UCSD-AML1 (cell line): ENCODE measurements at regions not wholly inside any gene's neighbourhood (a gene's known extent, or its start where the extent isn't known, plus 50 kb on each side); places are given as distances from the start of the nearest gene placed in this dataset.
A peak's percentile ranks its signal among the peaks of the same experiment; 100 is the strongest.

Source experiments
- DNase-seq: peaks from one replicate; lab custom pipeline; 2025; ENCODE audit not compliant: unreplicated experiment; lab: John Stamatoyannopoulos, UW

DNA sequence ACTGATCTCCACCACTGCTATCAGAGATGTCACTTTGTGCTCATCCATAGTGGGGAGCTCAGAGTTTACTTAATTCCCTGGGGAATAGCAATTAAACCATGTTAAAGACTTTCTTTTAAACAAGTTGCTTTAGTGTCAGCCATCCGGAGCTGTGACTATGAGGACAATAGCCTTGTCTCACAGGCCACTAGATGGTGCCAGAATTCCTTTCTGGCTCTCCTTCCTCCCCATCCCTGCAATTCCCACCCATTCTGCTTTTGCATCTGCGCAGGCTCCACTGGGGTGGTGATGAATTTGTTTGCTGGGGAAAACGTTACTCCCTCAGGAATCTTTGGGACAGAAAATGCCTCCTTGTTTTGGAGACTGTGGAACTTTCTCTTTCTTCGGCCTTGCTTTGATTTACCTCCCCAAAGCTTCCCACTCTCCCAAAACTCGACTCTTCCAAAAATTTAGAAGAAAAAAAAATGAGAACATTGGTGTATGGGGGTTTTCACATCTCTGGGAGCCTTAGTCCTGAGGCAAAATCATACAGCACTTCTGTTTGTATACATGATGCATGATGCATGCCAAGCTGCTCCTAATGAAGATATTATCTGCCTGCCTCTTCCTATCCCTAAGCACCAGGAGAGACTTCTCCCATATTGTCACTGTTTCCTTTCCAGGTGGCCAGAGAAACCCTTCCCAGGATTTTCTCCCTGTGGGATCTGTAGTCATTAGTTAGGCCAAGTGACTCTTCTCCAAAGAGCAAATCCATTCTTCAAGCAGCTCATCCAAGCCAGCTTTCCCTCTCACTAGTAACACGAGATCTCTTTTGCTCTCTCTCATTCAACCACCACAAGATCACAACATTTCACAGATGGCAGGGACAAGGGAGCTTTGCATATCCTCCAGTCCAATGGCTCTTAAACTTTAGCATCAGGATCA, 466.1 kb downstream of the TLR4 start:
- peak; percentile 9 for DNase-seq

GRCh38 chr9:118177241-118177640, 473.0 kb downstream of the TLR4 start:
- DNase-seq: no peak

DNA sequence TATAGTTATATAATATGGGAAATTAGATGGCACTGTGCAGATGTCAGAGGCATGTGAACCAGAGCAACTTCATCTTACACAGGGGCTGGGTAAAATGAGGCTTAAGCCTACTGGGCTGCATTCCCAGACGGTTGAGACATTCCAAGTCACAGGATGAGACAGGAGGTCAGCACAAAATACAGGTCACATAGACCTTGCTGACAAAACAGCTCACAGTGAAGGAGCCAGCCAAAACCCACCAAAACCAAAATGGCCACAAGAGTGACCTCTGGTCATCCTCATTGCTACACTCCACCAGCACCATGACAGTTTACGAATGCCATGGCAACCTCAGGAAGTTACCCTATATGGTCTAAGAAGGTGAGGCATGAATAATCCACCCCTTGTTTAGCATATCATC, 479.4 kb downstream of the TLR4 start:
- no peak for DNase-seq

DNA sequence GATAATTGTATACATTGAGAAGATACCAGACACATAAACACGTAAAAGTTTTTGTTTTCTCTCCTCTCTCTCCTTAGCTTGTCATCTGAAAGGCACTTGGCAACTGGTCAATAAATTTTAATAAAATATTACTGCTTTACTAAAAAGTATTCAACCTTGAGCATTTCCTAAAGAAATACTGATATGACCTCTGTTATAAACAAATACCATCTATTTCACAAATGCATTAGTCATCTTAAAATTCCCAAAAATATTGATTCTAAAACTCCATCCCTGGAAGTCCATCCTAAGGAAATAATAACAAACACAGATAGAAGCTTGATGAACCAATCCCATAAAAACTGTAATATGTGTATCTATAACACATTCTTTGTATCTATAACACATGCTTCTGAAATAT, 483.2 kb downstream of the TLR4 start:
- no peak for DNase-seq

DNA sequence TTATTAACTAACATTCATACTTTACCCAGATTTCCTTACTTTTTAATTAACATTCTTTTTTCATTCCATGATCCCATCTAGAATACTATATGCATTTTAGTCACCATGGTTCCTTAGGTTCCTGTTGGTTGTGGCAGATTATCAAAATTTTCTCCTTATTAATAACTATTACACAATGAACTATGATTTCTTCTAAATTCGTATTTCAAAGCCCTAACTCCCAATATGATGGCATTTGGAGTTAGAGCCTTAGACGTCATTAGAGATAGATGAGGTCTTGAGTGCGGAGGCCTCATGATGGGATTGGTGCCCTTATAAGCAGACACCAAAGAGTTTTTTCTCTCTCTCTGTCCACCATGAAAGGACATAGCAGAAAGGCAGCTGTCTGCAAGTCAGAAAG, 485.4 kb downstream of the TLR4 start:
- no peak for DNase-seq

DNA sequence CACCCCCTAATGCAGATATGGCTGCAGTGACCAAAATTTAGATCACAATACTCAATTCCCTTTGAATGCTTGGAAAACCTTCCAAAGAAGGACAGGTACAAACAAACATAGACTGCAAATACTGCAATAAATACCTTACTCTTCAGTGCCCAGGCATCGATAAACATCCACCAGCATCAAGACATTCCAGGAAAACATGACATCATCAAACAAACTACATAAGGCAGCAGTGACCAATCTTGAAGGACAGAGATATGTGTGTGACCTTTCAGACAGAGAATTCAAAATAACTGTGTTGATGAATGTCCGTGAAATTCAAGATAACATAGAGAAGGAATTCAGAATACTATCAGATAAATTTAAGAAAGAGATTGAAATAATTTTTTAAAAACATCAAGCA, 488.6 kb downstream of the TLR4 start:
- DNase-seq: no peak

DNA sequence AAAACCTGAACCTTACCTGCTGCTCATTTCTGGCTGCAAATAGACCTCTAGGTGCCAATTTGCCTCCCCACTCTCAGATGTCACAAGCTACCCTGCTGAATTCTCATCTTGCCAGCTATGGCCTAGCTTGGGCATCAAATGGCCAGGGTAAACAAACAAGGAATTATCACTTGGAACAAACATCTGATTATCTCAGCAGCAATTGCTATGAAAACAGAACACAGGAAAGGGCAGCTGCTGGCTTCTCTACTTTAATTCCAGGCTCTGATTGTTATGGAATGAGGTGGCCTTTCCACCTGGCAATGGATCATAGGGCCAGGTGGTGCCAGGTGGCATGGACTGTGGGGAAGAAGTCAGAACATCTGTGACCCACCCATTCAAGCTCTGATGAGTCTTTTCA, 505.1 kb downstream of the TLR4 start:
- no peak for DNase-seq

DNA sequence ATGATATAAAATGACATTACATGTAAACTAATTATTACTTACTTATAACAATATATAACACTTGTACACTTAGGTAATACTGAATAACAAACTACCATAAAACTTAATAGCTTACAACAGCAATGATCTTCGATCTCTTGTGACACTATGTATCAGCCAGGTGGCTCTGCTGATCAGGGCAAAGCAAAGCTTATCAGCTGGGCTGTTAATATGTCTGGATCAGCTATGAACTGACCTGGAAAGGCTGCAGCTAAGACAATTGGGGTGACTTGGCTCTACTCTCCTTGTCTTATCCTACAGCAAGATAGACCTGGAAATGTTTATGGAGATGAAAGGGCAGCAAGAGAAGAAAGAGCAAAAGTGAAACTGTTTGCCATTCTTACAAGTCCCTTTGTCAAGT, 511.3 kb downstream of the TLR4 start:
- DNase-seq: no peak

- no peak for DNase-seq
These were observed 518.2 kb downstream of the TLR4 start for GRCh38 chr9:118222375-118222774.

DNA sequence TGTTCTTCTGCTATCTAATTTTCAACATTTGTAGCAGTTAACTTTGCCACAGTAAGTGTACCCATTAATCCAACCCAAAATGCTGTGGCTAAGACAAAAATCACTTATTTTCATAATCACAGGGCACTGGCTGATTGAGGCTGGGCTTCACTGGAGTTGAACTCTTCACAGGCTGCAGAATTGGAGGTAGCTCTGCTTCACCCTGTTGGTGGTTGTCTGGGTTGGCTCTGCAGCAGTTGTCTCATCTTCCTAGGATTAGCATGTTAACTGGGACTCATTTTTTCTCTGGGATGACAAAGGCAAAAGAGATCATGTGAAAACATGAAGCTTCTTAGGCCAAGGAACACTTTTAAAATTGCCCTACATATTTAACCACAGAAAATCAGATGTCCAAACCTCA, 518.9 kb downstream of the TLR4 start:
- DNase-seq: no peak

DNA sequence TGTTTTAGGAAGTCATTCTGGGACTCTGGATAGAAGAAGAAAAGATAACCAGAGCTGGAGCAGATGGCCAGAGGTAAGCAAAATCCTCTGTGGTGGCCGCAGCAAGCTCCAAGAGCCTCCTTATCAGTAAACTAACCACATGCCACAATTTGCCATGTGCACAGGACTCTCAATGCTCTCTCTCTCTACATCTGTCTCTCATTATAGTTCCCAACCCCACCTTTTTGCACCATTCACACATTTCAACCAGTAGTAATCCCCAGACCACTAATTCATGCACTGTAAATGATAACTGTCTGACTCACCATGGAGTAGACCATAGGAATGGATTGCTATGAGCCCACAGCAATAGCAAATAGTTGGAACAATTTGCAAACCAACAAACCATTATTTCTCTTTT, 526.1 kb downstream of the TLR4 start:
- no peak for DNase-seq

GRCh38 chr9:118236625-118237024, 532.4 kb downstream of the TLR4 start:
- no peak for DNase-seq

- no peak for DNase-seq
These were observed 533.9 kb downstream of the TLR4 start for GRCh38 chr9:118238139-118238538.

DNA sequence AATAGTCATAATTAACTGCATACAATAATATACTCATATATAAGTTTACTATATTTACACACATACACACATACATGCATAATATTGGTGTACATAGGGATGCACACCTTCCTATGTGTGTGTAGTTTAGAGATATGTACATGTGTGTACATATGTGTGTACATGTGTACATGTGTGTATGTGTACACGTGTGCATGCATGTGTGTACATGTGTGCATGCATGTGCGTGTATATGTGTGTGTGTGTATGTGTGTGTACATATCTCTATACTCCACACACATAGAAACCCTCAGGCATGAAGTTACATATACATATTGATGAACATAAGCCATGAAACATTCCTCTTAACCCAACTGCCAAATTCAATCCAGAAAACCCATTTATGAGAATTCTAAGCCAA, 547.8 kb downstream of the TLR4 start:
- DNase-seq: no peak

DNA sequence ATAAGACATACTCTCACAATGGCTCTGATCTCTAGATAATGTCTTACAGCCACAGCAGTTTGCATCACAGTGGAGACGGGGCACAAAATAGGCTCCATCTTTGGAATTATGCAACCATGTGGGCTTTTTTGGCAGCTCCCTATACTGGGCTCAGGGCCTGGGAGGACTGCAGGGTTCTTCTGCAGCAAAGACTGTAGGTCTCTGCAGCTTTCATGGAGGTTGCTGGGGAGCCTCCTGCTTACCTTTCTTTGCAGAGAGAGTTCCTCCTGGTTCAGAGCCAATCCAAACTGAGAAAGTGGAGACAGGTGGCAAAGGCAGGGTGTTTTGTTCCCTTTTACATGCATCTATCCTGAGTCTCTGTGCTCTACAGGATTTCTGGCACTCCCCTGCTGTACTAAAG, 558.0 kb downstream of the TLR4 start:
- no peak for DNase-seq

- no peak for DNase-seq
These were observed 559.7 kb downstream of the TLR4 start for GRCh38 chr9:118263949-118264348.

- DNase-seq: no peak
These were observed 563.8 kb downstream of the TLR4 start for GRCh38 chr9:118268046-118268445.

GRCh38 chr9:118269623-118270022, 565.4 kb downstream of the TLR4 start:
- no peak for DNase-seq

DNA sequence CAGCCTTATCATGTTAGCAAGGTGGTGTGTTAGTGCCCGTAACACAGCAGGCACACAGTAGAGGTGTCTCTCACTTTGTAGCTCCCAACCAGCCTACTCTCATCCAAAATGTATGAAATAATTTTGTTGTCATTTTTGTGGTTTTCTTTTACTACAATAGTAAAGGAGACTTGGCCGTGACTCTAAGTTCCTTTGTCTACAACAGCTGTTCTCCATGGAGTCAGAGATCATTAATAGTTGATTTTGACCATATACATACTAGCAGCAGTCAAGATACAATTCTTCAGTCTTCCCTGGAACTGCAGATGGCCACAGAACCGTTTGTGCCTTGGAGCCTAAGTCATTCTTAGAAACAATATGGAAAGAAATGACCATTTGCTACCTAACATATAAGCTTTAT, 567.1 kb downstream of the TLR4 start:
- DNase-seq: no peak

- no peak for DNase-seq
These were observed 567.7 kb downstream of the TLR4 start for GRCh38 chr9:118271936-118272335.

DNA sequence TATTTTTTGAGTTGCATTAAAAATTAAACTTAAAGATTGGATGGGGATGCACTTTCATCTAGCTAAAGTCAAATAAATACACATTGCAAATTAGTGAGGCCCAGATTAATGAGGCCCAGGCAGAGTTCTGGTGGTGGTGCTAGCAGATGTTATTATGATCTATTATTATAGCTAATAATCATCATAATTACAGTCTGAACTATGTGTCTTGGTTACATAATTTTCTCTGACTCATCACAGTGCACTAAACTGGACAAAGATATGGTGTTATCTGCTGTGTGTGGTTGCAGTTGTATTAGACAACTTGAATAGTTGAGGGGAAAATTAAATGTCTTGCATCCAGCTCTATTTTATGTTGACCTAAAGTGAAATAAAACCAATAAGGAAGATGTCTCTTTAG, 568.8 kb downstream of the TLR4 start:
- no peak for DNase-seq

DNA sequence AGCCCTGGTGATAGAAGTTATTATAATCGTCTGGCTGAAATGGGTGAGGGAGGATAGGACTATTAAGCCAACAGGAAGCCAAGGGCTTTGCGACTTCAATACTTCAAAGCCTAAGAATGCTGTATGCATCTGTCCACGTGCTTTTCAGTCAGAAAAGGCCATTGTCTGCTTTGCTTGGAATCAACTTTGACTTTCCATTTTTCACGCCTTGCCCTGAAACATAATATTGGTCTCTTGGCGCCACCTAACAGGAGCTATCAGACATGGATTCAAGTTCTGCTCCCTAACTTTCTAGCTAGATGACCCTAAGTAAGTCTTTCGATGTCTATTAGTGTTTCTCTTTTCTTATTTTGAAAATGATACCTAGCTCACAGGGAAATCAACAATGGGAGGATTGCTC, 572.6 kb downstream of the TLR4 start:
- DNase-seq: no peak

- no peak for DNase-seq
These were observed 577.6 kb downstream of the TLR4 start for GRCh38 chr9:118281772-118282171.
